Glutamatergic neuron (in vitro differentiated cells): ENCODE measurements at regions not wholly inside any gene's neighbourhood (a gene's known extent, or its start where the extent isn't known, plus 50 kb on each side); places are given as distances from the start of the nearest gene placed in this dataset.

Experiments used
- DNase-seq: peaks from one replicate; pipeline ENCODE4 v3.0.0; 2022
- H3K27ac Mint-ChIP-seq: one replicate; pipeline ENCODE4 v1.8.0; 2020; ENCODE audit warnings: mild to moderate bottlenecking, mixed read lengths, inconsistent platforms; ENCODE audit not compliant: unreplicated experiment
- H3K27me3 Mint-ChIP-seq: one replicate; pipeline ENCODE4 v1.8.0; 2020; ENCODE audit warnings: mild to moderate bottlenecking, moderate library complexity, mixed read lengths, inconsistent platforms; ENCODE audit not compliant: unreplicated experiment
- H3K36me3 Mint-ChIP-seq: one replicate; pipeline ENCODE4 v1.8.0; 2020; ENCODE audit warnings: mild to moderate bottlenecking, mixed read lengths, inconsistent platforms; ENCODE audit not compliant: unreplicated experiment
- H3K4me1 Mint-ChIP-seq: one replicate; pipeline ENCODE4 v1.8.0; 2020; ENCODE audit warnings: mild to moderate bottlenecking, low read depth, mixed read lengths, inconsistent platforms; ENCODE audit not compliant: unreplicated experiment
- H3K4me3 Mint-ChIP-seq: one replicate; pipeline ENCODE4 v1.8.0; 2020; ENCODE audit warnings: mild to moderate bottlenecking, mixed read lengths, inconsistent platforms; ENCODE audit not compliant: unreplicated experiment
- H3K9me3 Mint-ChIP-seq: one replicate; pipeline ENCODE4 v1.8.0; 2020; ENCODE audit warnings: mild to moderate bottlenecking, moderate library complexity, mixed read lengths, inconsistent platforms; ENCODE audit not compliant: unreplicated experiment
- TF ChIP-seq, protein P1 (sequence below): fragments of 200-600 bp; sonication (generic); IDR thresholded peaks from one replicate; pipeline ENCODE4 v1.5.0; 2021; ENCODE audit not compliant: partially characterized antibody, unreplicated experiment

DNA sequence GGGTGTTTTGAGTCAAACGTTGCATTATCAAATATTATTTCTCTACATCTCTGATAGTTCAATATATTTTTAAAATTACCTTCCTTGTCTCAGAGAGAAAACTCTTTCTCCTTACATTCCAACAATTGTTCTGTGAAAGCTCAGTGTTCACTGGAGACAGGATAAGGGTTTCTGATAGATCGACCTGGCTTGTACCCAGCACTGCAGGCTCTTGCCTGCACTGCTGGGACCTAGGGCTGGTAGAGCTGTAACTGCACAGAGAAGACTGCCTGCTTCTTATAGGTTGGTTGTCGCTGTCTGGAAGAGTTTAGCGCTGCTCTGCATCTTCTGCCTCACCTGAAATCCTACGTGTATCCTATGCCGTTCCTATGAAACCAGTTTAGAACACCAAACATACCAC lies 249.9 kb upstream of the LRTM1 start:
- H3K27ac Mint-ChIP-seq, result no peak overlapping the region
- H3K4me1 Mint-ChIP-seq, result no peaks in the 10 kb centered on the region
- TF ChIP-seq, protein P1, sequence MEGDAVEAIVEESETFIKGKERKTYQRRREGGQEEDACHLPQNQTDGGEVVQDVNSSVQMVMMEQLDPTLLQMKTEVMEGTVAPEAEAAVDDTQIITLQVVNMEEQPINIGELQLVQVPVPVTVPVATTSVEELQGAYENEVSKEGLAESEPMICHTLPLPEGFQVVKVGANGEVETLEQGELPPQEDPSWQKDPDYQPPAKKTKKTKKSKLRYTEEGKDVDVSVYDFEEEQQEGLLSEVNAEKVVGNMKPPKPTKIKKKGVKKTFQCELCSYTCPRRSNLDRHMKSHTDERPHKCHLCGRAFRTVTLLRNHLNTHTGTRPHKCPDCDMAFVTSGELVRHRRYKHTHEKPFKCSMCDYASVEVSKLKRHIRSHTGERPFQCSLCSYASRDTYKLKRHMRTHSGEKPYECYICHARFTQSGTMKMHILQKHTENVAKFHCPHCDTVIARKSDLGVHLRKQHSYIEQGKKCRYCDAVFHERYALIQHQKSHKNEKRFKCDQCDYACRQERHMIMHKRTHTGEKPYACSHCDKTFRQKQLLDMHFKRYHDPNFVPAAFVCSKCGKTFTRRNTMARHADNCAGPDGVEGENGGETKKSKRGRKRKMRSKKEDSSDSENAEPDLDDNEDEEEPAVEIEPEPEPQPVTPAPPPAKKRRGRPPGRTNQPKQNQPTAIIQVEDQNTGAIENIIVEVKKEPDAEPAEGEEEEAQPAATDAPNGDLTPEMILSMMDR, result no peak
- H3K36me3 Mint-ChIP-seq, result no peaks in the 10 kb centered on the region
- H3K9me3 Mint-ChIP-seq, result no peaks in the 10 kb centered on the region
- H3K4me3 Mint-ChIP-seq, result no peak overlapping the region
- H3K27me3 Mint-ChIP-seq, result no peaks in the 10 kb centered on the region
- DNase-seq, result no peak

DNA sequence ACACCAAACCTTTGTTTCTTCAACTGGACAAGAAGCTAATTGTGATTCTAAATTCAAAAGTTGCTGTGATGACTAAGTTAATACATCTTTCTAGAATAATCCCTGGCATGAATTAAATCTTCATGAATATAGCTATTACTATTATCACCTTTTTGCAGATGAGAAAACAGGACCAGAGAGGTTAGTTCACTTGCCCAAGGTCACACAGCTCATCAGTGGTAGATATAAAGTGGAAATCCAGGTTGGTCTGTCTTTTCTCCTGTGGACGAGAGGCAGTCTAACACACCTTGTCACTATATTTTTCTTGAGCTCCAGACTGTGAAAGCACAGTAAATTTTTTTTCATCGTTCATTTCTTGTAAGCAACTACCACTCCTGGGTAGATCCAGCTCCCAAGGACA lies 247.6 kb upstream of the LRTM1 start:
- DNase-seq, result no peak
- Mint-ChIP-seq H3K4me1 (no peaks in the 10 kb centered on the region), H3K36me3 (no peaks in the 10 kb centered on the region), H3K27me3 (no peaks in the 10 kb centered on the region), H3K27ac (no peak overlapping the region), H3K9me3 (no peaks in the 10 kb centered on the region), H3K4me3 (no peak overlapping the region)
- TF ChIP-seq, protein P1, result no peak

DNA sequence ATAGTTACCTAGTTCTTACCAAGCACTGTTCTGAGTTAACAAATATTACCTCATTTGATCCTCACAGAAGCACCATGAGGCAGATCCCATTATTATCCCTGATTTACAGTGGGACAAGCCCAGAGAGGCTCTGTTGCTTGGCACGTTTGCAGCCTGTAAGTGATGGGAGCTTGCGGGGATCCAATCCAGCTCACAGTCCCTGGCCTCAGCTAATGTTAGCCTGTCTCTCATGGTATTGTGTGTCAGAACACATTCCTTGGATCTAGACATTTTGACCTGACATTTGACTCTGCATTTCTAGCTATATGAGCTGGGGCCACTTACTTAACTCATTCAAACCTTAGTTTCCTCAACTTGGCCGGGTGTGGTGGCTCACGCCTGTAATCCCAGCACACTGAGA lies 246.9 kb upstream of the LRTM1 start:
- Mint-ChIP-seq H3K27ac (no peak overlapping the region), H3K27me3 (no peaks in the 10 kb centered on the region), H3K4me1 (no peaks in the 10 kb centered on the region), H3K9me3 (no peaks in the 10 kb centered on the region), H3K4me3 (no peak overlapping the region), H3K36me3 (no peaks in the 10 kb centered on the region)
- DNase-seq, result no peak
- TF ChIP-seq, protein P1, result no peak

GRCh38 chr3:55173504-55173903 lies 245.6 kb upstream of the LRTM1 start:
- no peaks in the 10 kb centered on the region for H3K4me1 Mint-ChIP-seq
- no peak overlapping the region for H3K27ac Mint-ChIP-seq
- no peaks in the 10 kb centered on the region for H3K27me3 Mint-ChIP-seq
- H3K9me3 Mint-ChIP-seq, result no peaks in the 10 kb centered on the region
- TF ChIP-seq, protein P1, result no peak
- DNase-seq, result no peak
- H3K36me3 Mint-ChIP-seq, result no peaks in the 10 kb centered on the region
- no peak overlapping the region for H3K4me3 Mint-ChIP-seq

- Mint-ChIP-seq H3K4me3 (no peak overlapping the region), H3K9me3 (no peaks in the 10 kb centered on the region), H3K4me1 (no peaks in the 10 kb centered on the region), H3K27ac (no peak overlapping the region), H3K27me3 (no peaks in the 10 kb centered on the region), H3K36me3 (no peaks in the 10 kb centered on the region)
- no peak for DNase-seq
- TF ChIP-seq, protein P1, result no peak
Measured at GRCh38 chr3:55172913-55173312, 245.1 kb upstream of the LRTM1 start.
